ENCODE measurements at regions not wholly inside any gene's neighbourhood (a gene's known extent, or its start where the extent isn't known, plus 50 kb on each side); places are given as distances from the start of the nearest gene placed in this dataset.

GRCh38 chr16:20214401-20214800 is 112.9 kb downstream of the GP2 start:
- no peak for TF ChIP-seq CTCF (IDR thresholded peaks at IDR 0.05)
- no peak for TF ChIP-seq POLR2A (IDR thresholded peaks at IDR 0.05)

Data from esophagus squamous epithelium (tissue), 4 donors.